IPS-11a (cell line): ENCODE measurements at regions not wholly inside any gene's neighbourhood (a gene's known extent, or its start where the extent isn't known, plus 50 kb on each side); places are given as distances from the start of the nearest gene placed in this dataset.

Source experiments
- H3K4me3 ChIP-seq: one replicate; pipeline ENCODE4 v1.5.1; 2013; ENCODE audit warnings: low read depth, low read length, control low read depth

GRCh38 chr4:32988165-32988811 is 2268.1 kb downstream of the PCDH7 start:
- H3K4me3 ChIP-seq: no peak overlapping the region

- no peak overlapping the region for H3K4me3 ChIP-seq
Measured at GRCh38 chr4:32991663-32992062, 2271.5 kb downstream of the PCDH7 start.

DNA sequence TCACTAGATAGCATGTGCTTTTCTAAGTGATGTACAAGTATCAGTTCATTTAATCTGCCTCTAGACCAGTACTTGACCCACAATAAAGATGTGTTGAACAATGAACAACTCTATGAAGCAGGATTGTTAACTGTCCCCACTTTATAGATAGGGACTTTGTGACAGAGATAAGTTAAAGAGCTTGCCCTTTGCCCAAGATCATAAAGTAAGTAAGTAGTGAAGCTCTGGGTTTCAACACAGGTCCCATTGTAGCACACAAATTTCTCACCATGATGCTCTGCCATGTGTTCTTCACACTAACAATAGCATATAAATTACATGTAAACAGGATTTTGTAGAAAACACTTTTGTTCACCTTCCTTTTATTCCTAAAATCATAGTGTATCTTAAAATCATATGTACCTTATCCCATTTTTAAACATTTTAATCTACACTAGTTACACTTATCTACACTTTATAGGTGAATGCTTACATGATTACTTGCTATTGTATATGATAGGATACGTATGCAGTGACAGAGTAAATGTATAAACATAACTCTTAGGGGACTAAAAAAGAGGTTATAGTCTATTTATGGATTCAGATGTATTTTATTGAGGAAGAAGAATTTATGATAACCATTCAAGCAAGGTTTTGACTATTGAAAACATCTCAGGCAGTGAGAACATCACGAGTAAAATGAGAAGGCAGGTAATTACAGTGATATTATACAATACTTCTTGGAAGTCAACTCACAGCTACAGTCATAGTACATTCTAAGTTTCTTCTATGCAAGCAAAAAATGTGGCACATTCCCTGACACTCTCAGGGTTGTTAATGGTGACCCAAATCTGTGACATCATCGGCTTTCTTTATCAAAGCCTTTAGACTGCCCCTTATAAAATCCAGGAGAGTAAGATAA is 2275.1 kb downstream of the PCDH7 start:
- no peak overlapping the region for H3K4me3 ChIP-seq

DNA sequence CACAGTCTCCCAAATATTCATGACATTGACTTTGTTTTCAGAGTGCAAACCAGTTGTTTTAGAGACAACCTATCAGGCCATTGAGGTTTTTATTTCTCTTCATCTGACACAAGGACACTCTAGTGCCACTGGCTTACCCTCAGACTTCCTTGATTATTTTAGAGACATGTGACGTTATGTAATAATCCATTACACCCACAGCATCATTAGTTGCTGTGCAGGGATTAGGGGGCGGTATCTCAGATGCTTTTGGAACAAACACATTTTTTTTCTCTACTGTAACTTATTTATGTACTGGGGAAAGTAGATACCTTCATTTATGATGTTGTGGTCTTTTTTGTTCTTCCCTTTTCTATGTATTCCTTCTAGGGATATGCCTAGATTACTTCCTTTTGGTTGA is 2293.1 kb downstream of the PCDH7 start:
- no peak overlapping the region for H3K4me3 ChIP-seq

- H3K4me3 ChIP-seq: no peak overlapping the region
Measured at GRCh38 chr4:33025236-33025635, 2305.1 kb downstream of the PCDH7 start.

DNA sequence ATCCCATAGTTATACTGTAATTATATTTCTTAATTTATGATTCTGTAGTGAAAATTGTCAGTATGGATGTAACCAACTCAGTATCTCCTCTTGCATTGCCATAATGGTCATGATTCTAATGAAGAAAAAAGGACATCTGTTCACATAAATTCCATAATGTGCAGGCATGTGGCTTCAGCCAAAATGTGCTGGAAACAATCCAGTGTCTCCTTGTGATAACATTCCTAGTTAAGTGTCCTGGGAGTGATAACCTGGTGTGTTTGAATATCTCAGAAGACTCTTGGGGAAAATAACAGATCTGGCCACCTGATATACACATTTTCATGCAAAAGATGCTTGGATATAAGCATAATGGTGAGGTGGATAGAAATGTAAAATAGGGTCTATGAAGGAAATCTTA is 2309.8 kb downstream of the PCDH7 start:
- H3K4me3 ChIP-seq: no peak overlapping the region

GRCh38 chr4:33031328-33031727 is 2311.2 kb downstream of the PCDH7 start:
- H3K4me3 ChIP-seq: no peak overlapping the region

GRCh38 chr4:33037464-33037863 is 2317.3 kb downstream of the PCDH7 start:
- H3K4me3 ChIP-seq: no peak overlapping the region

DNA sequence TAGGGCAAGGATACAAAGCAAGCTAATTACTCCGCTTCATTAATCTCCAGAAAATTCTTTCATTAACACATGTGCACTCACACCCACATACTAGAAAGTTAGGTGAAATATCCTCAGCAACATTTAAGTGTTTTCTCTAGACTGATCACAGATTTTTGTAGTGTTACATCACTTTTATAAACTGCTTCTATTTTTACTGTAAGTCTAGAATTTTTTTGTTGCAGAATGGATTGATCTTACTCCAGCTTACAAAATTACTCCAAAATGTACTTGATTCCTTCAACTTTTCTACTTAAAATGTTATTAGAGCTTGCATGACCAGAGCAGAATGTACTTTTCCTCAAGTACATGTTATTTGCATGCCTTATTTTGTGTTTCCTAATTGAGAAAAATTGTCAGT is 2325.2 kb downstream of the PCDH7 start:
- no peak overlapping the region for H3K4me3 ChIP-seq

DNA sequence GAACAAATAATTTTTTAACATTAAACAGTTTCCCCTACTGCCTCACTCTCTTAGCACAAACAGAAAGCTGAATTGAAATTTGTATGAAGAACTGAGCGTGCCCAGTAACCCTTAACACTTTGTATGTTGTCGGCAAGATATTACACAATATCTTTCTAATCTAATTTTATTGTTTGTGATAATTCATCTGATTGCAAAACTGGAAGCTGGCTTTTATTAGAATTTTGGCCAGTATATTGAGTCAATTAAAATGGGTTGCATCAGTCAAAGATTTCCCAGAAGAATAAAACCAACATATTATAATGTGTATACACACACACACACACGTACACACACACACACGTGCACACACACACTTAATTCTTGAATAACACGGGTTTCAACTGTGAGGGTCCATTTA is 2332.1 kb downstream of the PCDH7 start:
- no peak overlapping the region for H3K4me3 ChIP-seq

DNA sequence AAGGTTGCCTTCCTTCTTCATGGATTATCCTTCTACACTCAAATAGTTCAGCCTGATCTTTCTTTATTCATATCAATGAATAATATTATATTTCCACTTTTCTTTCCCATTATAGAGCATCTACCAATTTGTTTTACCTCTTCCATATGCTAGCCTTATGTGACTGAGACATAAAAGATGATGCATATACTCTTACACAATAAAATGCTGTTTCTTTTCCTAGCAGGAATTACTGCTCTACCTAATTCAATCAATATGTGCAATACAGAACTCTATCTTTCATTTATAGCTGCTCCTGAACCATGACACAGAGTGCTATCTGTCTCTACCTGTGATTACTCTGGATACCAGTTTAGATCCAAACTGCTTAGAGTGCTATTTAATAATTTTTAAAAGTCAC is 2334.0 kb downstream of the PCDH7 start:
- no peak overlapping the region for H3K4me3 ChIP-seq

DNA sequence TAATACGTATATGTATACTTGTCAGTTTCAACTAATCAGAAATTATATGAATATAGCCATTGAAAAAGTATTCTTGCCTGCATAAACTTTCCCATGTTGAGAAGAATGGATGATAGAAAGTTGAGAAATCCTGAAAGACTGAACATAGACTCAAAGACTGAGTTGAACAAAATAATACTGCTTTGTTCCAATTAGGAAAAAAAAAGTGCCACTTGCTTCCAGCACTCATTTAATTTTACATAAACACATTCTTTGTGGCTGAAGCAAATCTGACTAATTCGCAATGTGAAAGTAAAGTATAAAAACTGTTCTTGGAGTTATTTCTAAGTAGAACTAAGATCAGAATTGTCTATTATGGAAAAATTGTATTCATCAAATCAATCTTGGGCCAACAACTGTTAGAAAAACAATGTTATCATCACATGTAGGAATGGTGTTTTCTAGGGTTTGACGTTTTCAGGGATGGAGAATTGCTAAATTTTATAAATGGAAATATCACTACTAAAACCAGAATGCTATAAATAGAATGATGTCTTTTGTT is 2334.6 kb downstream of the PCDH7 start:
- no peak overlapping the region for H3K4me3 ChIP-seq

- H3K4me3 ChIP-seq: no peak overlapping the region
Measured at GRCh38 chr4:33057736-33058135, 2337.6 kb downstream of the PCDH7 start.

DNA sequence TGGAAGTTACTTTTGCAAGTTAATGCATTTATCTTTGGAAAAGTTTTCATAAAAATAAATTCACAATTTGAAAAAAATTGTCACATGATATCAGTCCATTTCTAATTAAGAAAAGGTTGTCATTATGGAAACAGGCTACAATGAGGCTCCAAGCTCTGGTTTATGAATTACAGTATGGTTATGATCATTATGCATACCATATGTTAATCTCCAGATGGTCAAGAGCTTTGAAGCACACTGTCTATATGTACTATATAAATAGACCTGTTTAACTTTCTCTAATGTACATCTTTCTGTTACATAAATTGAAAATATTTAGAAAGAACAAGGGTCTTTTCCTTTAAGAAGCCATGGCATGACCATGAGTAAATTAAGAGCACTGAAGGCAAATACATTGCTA is 2338.8 kb downstream of the PCDH7 start:
- H3K4me3 ChIP-seq: no peak overlapping the region

GRCh38 chr4:33060674-33061542 is 2340.7 kb downstream of the PCDH7 start:
- H3K4me3 ChIP-seq: no peak overlapping the region

DNA sequence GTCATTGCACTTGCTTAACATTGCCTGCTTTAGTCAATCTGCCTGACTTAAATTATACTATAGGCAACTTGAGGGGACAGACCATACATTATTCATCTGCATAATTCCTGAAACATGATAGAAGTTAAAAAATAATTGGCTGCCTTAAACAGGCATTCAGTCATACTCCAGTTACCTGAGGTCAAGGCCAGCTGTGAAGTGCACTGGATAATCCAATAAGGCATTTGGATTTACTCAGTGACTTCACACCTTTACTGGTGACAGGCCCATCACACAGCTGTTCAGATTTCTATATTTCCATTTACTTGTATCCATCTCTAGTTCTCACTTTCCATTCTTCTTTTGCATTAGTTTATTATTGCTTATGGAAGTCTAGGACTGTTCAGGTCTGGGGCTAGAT is 2341.6 kb downstream of the PCDH7 start:
- H3K4me3 ChIP-seq: no peak overlapping the region

DNA sequence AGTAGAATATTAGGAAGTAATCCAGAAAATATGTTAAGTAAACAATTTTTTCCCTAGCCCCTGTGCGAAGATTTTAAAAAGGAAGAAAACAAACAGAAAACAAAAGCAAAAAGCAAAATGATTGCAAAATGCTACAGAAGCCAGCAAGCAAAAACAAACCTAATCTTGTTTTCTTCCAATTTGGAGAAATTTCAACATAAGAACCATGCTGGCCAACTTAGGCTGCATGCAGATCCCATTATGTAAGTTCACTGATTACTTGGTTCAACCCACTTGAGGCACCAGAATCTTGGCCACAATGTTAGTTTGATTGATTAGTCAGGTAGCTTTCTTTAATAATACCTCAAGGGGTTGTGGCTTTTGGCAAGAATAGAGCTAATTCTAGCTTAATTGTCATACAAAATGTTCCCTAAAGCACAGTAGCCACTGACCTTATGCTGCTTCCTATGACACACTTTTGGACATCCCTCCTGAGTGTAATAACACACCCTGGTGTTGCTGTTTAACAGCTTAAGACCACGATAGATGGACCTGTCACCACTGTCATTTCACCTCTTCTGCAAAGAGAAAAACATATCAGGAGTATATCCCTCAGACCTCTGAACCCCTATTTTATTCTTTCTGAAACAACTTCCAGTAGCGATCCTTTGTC is 2342.1 kb downstream of the PCDH7 start:
- no peak overlapping the region for H3K4me3 ChIP-seq

- no peak overlapping the region for H3K4me3 ChIP-seq
Measured at GRCh38 chr4:33063241-33063640, 2343.1 kb downstream of the PCDH7 start.

GRCh38 chr4:33064238-33064637 is 2344.1 kb downstream of the PCDH7 start:
- H3K4me3 ChIP-seq: no peak overlapping the region

DNA sequence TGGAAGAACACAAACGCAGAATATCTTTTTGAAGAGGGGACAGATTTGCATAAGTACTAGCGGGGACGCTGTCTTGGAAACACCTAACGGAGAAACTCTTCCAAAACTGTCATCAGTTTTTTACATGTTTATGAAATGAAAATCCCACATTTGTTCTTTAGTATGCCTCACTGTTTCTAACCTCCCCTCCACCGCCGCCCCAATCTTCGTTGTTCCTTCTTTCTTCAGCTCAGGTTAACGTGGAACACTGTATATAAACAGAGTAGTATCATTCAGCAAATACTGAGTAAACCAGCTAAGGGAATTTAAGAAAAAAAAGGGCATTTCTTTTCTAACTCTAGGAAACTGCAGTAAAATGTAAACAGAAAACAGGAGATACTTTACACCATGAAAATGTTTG is 2345.6 kb downstream of the PCDH7 start:
- no peak overlapping the region for H3K4me3 ChIP-seq

- H3K4me3 ChIP-seq: no peak overlapping the region
Measured at GRCh38 chr4:33067221-33067620, 2347.1 kb downstream of the PCDH7 start.
